Panc1 (cell line): ENCODE measurements at regions not wholly inside any gene's neighbourhood (a gene's known extent, or its start where the extent isn't known, plus 50 kb on each side); places are given as distances from the start of the nearest gene placed in this dataset.

Source experiments
- ATAC-seq: fragments of 200-7000 bp; cut with Tn5 transposase; 2 replicates; pipeline ENCODE4 v1.9.1; 2020; ENCODE audit warnings: mild to moderate bottlenecking, moderate library complexity
- BruUV-seq: library from RNA; stranded (reverse); fragments of 400-500 nt; replicated peaks from 2 replicates; lab custom pipeline; 2021; lab: Mats Ljungman, UMichigan
- CTCF ChIA-PET: fragments of 300-600 bp; sonication (Branson Sonifier 250); formaldehyde crosslinking; loops from one replicate; lab custom pipeline; 2022; ENCODE audit warnings: antibody characterized with exemption; lab: Charles Lee
- POLR2A ChIA-PET: fragments of 300-600 bp; sonication (Branson Sonifier 250); formaldehyde crosslinking; loops from one replicate; lab custom pipeline; 2022; ENCODE audit warnings: antibody characterized with exemption; lab: Charles Lee
- DNase-seq: peaks from one replicate; pipeline ENCODE4 v3.0.0-alpha.2; 2010; ENCODE audit warnings: low read depth, low spot score
- H3K27ac ChIP-seq: 2 replicates; pipeline ENCODE4 v1.5.1; 2011; ENCODE audit warnings: mild to moderate bottlenecking, low read length, inconsistent platforms
- H3K27me3 ChIP-seq: fragments of 200-500 bp; sonication (Bioruptor generic); 2 replicates; pipeline ENCODE4 v1.6.0; 2014; ENCODE audit warnings: low read length, inconsistent platforms; ENCODE audit not compliant: control insufficient read depth, insufficient read depth
- H3K36me3 ChIP-seq: fragments of 200-500 bp; sonication (Bioruptor generic); 2 replicates; pipeline ENCODE4 v1.5.1; 2014; ENCODE audit warnings: inconsistent platforms, mild to moderate bottlenecking, low read length, moderate library complexity; ENCODE audit not compliant: control insufficient read depth, insufficient read depth
- H3K4me1 ChIP-seq: 2 replicates; pipeline ENCODE4 v1.5.1; 2011; ENCODE audit warnings: inconsistent platforms, mild to moderate bottlenecking, low read length, moderate library complexity; ENCODE audit not compliant: control insufficient read depth, insufficient read depth
- H3K4me3 ChIP-seq, 2 experiments: 2 replicates each; pipeline ENCODE4 v1.5.1; 2011 to 2012; ENCODE audit warnings: low read depth in 2 of 2, low read length in 2 of 2, mild to moderate bottlenecking in 2 of 2, inconsistent platforms in 1 of 2, moderate library complexity in 1 of 2
- H3K9me3 ChIP-seq: fragments of 200-500 bp; sonication (Bioruptor generic); 2 replicates; pipeline ENCODE4 v1.5.1; 2014; ENCODE audit warnings: low read depth, mild to moderate bottlenecking, inconsistent platforms, low read length, moderate library complexity; ENCODE audit not compliant: control insufficient read depth, insufficient read depth
- CTCF ChIP-seq: fragments of 450-650 bp; IDR thresholded peaks from 2 replicates; pipeline ENCODE4 v1.5.1; 2017; ENCODE audit warnings: mild to moderate bottlenecking
- POLR2AphosphoS5 ChIP-seq: IDR thresholded peaks from 2 replicates; pipeline ENCODE4 v1.6.1; 2012; ENCODE audit warnings: mild to moderate bottlenecking, low read depth, low read length, moderate library complexity
- REST ChIP-seq, 2 experiments: IDR thresholded peaks; 2 replicates each; pipeline ENCODE4 v1.6.1; 2011 to 2012; ENCODE audit warnings: low read depth in 2 of 2, control low read depth in 1 of 2, low read length in 1 of 2, mild to moderate bottlenecking in 1 of 2, moderate library complexity in 1 of 2; ENCODE audit not compliant: insufficient read depth in 1 of 2
- SIN3A ChIP-seq: IDR thresholded peaks from 2 replicates; pipeline ENCODE4 v1.6.1; 2012; ENCODE audit warnings: low read depth, mild to moderate bottlenecking, low read length, moderate library complexity, borderline replicate concordance; ENCODE audit not compliant: insufficient read depth
- TCF7L2 ChIP-seq: IDR thresholded peaks from 2 replicates; pipeline ENCODE4 v1.6.1; 2011; ENCODE audit warnings: mild to moderate bottlenecking, low read depth, low read length, inconsistent platforms
- in situ Hi-C: cut with HindIII; loops from 2 replicates; pipeline ENCODE4 v1.10.0; 2016; ENCODE audit warnings: low sequenced_read_pairs, low pct_unique_long_range_greater_than_20kb
- intact Hi-C: fragments of 100-400 bp; cut with micrococcal nuclease; formaldehyde crosslinking; loops from one replicate; pipeline ENCODE4 v1.10.0; 2022; ENCODE audit not compliant: unreplicated experiment

GRCh38 chr4:104615926-104616325 is 121.2 kb upstream of the CXXC4 start:
- Histone ChIP-seq H3K36me3 (no peaks in the 10 kb centered on the region), H3K27ac (no peak overlapping the region), H3K4me1 (no peaks in the 10 kb centered on the region), H3K9me3 (no peaks in the 10 kb centered on the region), H3K27me3 (no peaks in the 10 kb centered on the region), H3K4me3 (no peak overlapping the region)
- ChIA-PET POLR2A (no interaction called here), CTCF (no interaction called here)
- TF ChIP-seq TCF7L2 = no peak
- ATAC-seq (no peak), DNase-seq (no peak)
- intact Hi-C loops = no loop called here
- in situ Hi-C loops = no loop called here
- BruUV-seq = no TSS peak

GRCh38 chr4:104616401-104616820 is 121.7 kb upstream of the CXXC4 start:
- no peaks in the 10 kb centered on the region for H3K4me1 ChIP-seq
- BruUV-seq = no TSS peak
- no peaks in the 10 kb centered on the region for H3K36me3 ChIP-seq
- no peak overlapping the region for H3K4me3 ChIP-seq
- in situ Hi-C loops = no loop called here
- TF ChIP-seq CTCF (no peak), REST (IDR thresholded peaks at IDR 0.05; ENCODE audit: insufficient read depth in 1 of 2, low read depth in 2 of 2, low read length in 1 of 2) (no peak), TCF7L2 (no peak), POLR2AphosphoS5 (no peak)
- CTCF ChIA-PET = no interaction called here
- H3K9me3 ChIP-seq = no peaks in the 10 kb centered on the region
- H3K27ac ChIP-seq = no peak overlapping the region
- DNase-seq (no peak), ATAC-seq (no peak)
- intact Hi-C loops = no loop called here
- POLR2A ChIA-PET = no interaction called here
- H3K27me3 ChIP-seq = no peaks in the 10 kb centered on the region

GRCh38 chr4:104625706-104626105 is 131.0 kb upstream of the CXXC4 start:
- POLR2A ChIA-PET = no interaction called here
- Histone ChIP-seq H3K27me3 (no peaks in the 10 kb centered on the region), H3K4me3 (no peak overlapping the region), H3K27ac (no peak overlapping the region), H3K4me1 (no peaks in the 10 kb centered on the region), H3K9me3 (no peaks in the 10 kb centered on the region), H3K36me3 (no peaks in the 10 kb centered on the region)
- DNase-seq (no peak), ATAC-seq (no peak)
- in situ Hi-C loops (no loop called here), intact Hi-C loops (no loop called here)
- CTCF ChIA-PET = no interaction called here
- TF ChIP-seq POLR2AphosphoS5 = no peak
- TF ChIP-seq TCF7L2 = no peak
- no peak for TF ChIP-seq SIN3A
- no peak for TF ChIP-seq CTCF
- no peak for TF ChIP-seq REST (IDR thresholded peaks at IDR 0.05; ENCODE audit: insufficient read depth in 1 of 2, low read depth in 2 of 2, low read length in 1 of 2)
- no TSS peak for BruUV-seq
